GM12878 (cell line): ENCODE measurements at regions not wholly inside any gene's neighbourhood (a gene's known extent, or its start where the extent isn't known, plus 50 kb on each side); places are given as distances from the start of the nearest gene placed in this dataset.

Experiments used
- ATAC-seq: fragments of 200-7000 bp; cut with Tn5 transposase; 3 replicates; pipeline ENCODE4 v1.9.1; 2020; ENCODE audit warnings: mild to moderate bottlenecking, moderate library complexity
- BruUV-seq: library from RNA; stranded (reverse); fragments of 400-500 nt; replicated peaks from 2 replicates; lab custom pipeline; 2021; lab: Mats Ljungman, UMichigan
- CTCF ChIA-PET: fragments of 300-600 bp; sonication (Branson Sonifier 250); formaldehyde crosslinking; extraction: SDS; loops from one replicate; lab custom pipeline; 2021; ENCODE audit warnings: inconsistent platforms; lab: Yijun Ruan, JAX
- POLR2A ChIA-PET: fragments of 350-600 bp; formaldehyde crosslinking; extraction: SDS; loops from one replicate; lab custom pipeline; 2021; ENCODE audit warnings: inconsistent platforms; lab: Charles Lee
- RAD21 ChIA-PET: fragments of 300-600 bp; sonication (Branson Sonifier 250); formaldehyde crosslinking; loops from one replicate; lab custom pipeline; 2023; ENCODE audit warnings: antibody characterized with exemption; ENCODE audit not compliant: unreplicated experiment; lab: Charles Lee
- SMC1A ChIA-PET: fragments of 300-600 bp; sonication (Branson Sonifier 250); formaldehyde crosslinking; loops from one replicate; lab custom pipeline; 2023; ENCODE audit not compliant: unreplicated experiment, uncharacterized antibody; lab: Charles Lee
- DNase-seq: peaks from one replicate; pipeline ENCODE4 v3.0.0-alpha.2; 2011; ENCODE audit warnings: low read depth, low spot score
- FAIRE-seq: peaks from 3 replicates; lab custom pipeline; 2011; peaks lifted over from hg19 to GRCh38; lab: Jason Lieb, UNC
- H2AFZ ChIP-seq: 2 replicates; pipeline ENCODE4 v1.6.0; 2011; ENCODE audit warnings: low read depth, low read length, control low read depth; ENCODE audit not compliant: control insufficient read depth
- H3K27ac ChIP-seq: 2 replicates; pipeline ENCODE4 v1.5.1; 2011; ENCODE audit warnings: control low read depth; ENCODE audit not compliant: control insufficient read depth, insufficient read depth
- H3K27me3 ChIP-seq, 2 experiments: replicated peaks in 1 of 2; 2 replicates each; pipeline versions ENCODE4 v1.6.0 to v1.6.1; 2011; ENCODE audit warnings: low read length in 1 of 2; ENCODE audit not compliant: control insufficient read depth in 2 of 2, insufficient read depth in 2 of 2
- H3K36me3 ChIP-seq, 2 experiments: 2 replicates each; pipeline ENCODE4 v1.5.1; 2011; ENCODE audit warnings: low read length in 1 of 2; ENCODE audit not compliant: control insufficient read depth in 2 of 2, insufficient read depth in 2 of 2
- H3K4me1 ChIP-seq: 2 replicates; pipeline ENCODE4 v1.6.1; 2011; ENCODE audit warnings: mild to moderate bottlenecking, low read length, moderate library complexity, mixed read lengths; ENCODE audit not compliant: control insufficient read depth, insufficient read depth
- H3K4me2 ChIP-seq: 2 replicates; pipeline ENCODE4 v1.6.0; 2011; ENCODE audit warnings: control low read depth; ENCODE audit not compliant: control insufficient read depth, insufficient read depth
- H3K4me3 ChIP-seq: fragments of 200-600 bp; sonication (generic); 2 replicates; pipeline ENCODE4 v1.5.1; 2016
- H3K79me2 ChIP-seq: 2 replicates; pipeline ENCODE4 v1.6.0; 2011; ENCODE audit warnings: low read length; ENCODE audit not compliant: control insufficient read depth, insufficient read depth
- H3K9ac ChIP-seq: 2 replicates; pipeline ENCODE4 v1.8.0; 2011; ENCODE audit warnings: low read length, control low read depth, mixed read lengths; ENCODE audit not compliant: control insufficient read depth, insufficient read depth
- H3K9me3 ChIP-seq: replicated peaks from 3 replicates; pipeline ENCODE4 v1.5.1; 2011; ENCODE audit warnings: mild to moderate bottlenecking, low read length; ENCODE audit not compliant: control insufficient read depth, insufficient read depth
- H4K20me1 ChIP-seq: 2 replicates; pipeline ENCODE4 v1.6.0; 2011; ENCODE audit not compliant: control insufficient read depth, insufficient read depth
- ETV6 ChIP-seq, 2 experiments: fragments of 450-650 bp in 1 of 2; IDR thresholded peaks in 1 of 2; conservative IDR thresholded peaks in 1 of 2; 2 replicates each; pipeline ENCODE4 v1.6.1; 2014; ENCODE audit warnings: antibody characterized with exemption in 1 of 2, borderline replicate concordance in 1 of 2, low read depth in 1 of 2, mild to moderate bottlenecking in 1 of 2, moderate library complexity in 1 of 2
- SUPT20H ChIP-seq: IDR thresholded peaks from 2 replicates; pipeline ENCODE4 v1.6.1; 2011; ENCODE audit warnings: low read depth, mild to moderate bottlenecking, low read length, moderate library complexity, borderline replicate concordance; ENCODE audit not compliant: control insufficient read depth
- ZNF217 ChIP-seq: fragments of 450-650 bp; IDR thresholded peaks from 2 replicates; pipeline ENCODE4 v1.6.1; 2017; ENCODE audit warnings: antibody characterized with exemption, mild to moderate bottlenecking
- ZNF687 ChIP-seq: fragments of 450-650 bp; IDR thresholded peaks from 2 replicates; pipeline ENCODE4 v1.6.1; 2017; ENCODE audit warnings: mild to moderate bottlenecking, moderate library complexity
- WGBS: methylation state at CpG from one replicate; pipeline ENCODE4 v1.1.6; 2016; ENCODE audit warnings: low lambda C conversion rate; ENCODE audit not compliant: insufficient replicate concordance, insufficient coverage; ENCODE audit errors: missing lambda C conversion rate; 5-methylcytosine and 5-hydroxymethylcytosine counted together
- in situ Hi-C: fragments of 300-500 bp; cut with MboI; formaldehyde crosslinking; loops from 9 replicates; pipeline ENCODE4 v1.14.3; 2018; ENCODE audit warnings: mixed read lengths
- intact Hi-C: fragments of 100-400 bp; cut with micrococcal nuclease; formaldehyde crosslinking; loops from one replicate; pipeline ENCODE4 v1.14.2; 2022; ENCODE audit not compliant: unreplicated experiment
- TF ChIP-seq, protein P1 (sequence below): fragments of 450-650 bp; IDR thresholded peaks from 2 replicates; pipeline ENCODE4 v1.6.1; 2017; ENCODE audit warnings: mild to moderate bottlenecking, moderate library complexity

DNA sequence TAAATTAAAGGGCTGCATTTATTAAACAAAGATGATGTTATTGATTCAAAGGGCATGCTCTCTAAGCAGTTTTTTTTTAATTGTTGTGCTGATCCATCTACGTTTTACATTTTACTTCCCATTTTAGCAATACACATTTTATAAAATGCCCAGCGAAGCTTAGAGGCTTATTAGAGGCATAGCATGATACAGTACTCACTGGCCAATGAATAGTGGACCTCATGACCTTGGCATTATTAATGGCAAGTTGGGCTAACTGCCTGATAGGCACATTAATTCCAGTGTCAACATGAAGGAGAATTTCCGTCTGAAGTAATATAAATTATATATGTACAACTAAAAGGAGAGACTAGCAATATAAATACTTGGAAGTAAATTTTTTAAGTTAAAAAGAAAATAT is 837.2 kb downstream of the EFNA5 start:
- ChIA-PET SMC1A (no interaction called here), POLR2A (no interaction called here), CTCF (no interaction called here), RAD21 (no interaction called here)
- BruUV-seq, result no TSS peak
- Histone ChIP-seq H3K4me3 (no peak overlapping the region), H3K9me3 (no peaks in the 10 kb centered on the region), H3K4me1 (no peaks in the 10 kb centered on the region), H2AFZ (no peak overlapping the region), H3K4me2 (no peak overlapping the region), H3K9ac (no peak overlapping the region), H3K36me3 (no peaks in the 10 kb centered on the region), H3K27me3 (no peaks in the 10 kb centered on the region), H3K79me2 (no peaks in the 10 kb centered on the region), H3K27ac (no peak overlapping the region), H4K20me1 (no peaks in the 10 kb centered on the region)
- no peak for FAIRE-seq
- WGBS, result 0% methylated on average over 3 of the region's 3 CpGs
- ATAC-seq, result no peak
- intact Hi-C loops (no loop called here), in situ Hi-C loops (no loop called here)
- TF ChIP-seq ZNF687, result no peak
- TF ChIP-seq SUPT20H, result no peak
- no peak for TF ChIP-seq ETV6 (conservative IDR thresholded peaks at IDR 0.05 in 1 of 2, IDR thresholded peaks at IDR 0.05 in 1 of 2; ENCODE audit: borderline replicate concordance in 1 of 2, low read depth in 1 of 2)
- TF ChIP-seq ZNF217, result no peak
- TF ChIP-seq, protein P1, sequence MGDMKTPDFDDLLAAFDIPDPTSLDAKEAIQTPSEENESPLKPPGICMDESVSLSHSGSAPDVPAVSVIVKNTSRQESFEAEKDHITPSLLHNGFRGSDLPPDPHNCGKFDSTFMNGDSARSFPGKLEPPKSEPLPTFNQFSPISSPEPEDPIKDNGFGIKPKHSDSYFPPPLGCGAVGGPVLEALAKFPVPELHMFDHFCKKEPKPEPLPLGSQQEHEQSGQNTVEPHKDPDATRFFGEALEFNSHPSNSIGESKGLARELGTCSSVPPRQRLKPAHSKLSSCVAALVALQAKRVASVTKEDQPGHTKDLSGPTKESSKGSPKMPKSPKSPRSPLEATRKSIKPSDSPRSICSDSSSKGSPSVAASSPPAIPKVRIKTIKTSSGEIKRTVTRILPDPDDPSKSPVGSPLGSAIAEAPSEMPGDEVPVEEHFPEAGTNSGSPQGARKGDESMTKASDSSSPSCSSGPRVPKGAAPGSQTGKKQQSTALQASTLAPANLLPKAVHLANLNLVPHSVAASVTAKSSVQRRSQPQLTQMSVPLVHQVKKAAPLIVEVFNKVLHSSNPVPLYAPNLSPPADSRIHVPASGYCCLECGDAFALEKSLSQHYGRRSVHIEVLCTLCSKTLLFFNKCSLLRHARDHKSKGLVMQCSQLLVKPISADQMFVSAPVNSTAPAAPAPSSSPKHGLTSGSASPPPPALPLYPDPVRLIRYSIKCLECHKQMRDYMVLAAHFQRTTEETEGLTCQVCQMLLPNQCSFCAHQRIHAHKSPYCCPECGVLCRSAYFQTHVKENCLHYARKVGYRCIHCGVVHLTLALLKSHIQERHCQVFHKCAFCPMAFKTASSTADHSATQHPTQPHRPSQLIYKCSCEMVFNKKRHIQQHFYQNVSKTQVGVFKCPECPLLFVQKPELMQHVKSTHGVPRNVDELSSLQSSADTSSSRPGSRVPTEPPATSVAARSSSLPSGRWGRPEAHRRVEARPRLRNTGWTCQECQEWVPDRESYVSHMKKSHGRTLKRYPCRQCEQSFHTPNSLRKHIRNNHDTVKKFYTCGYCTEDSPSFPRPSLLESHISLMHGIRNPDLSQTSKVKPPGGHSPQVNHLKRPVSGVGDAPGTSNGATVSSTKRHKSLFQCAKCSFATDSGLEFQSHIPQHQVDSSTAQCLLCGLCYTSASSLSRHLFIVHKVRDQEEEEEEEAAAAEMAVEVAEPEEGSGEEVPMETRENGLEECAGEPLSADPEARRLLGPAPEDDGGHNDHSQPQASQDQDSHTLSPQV, result no peak
- no peak for DNase-seq
